ENCODE measurements at regions not wholly inside any gene's neighbourhood (a gene's known extent, or its start where the extent isn't known, plus 50 kb on each side); places are given as distances from the start of the nearest gene placed in this dataset.

GRCh38 chr14:76307786-76308780, 67.9 kb upstream of the ESRRB start:
- no peak for DNase-seq

DNA sequence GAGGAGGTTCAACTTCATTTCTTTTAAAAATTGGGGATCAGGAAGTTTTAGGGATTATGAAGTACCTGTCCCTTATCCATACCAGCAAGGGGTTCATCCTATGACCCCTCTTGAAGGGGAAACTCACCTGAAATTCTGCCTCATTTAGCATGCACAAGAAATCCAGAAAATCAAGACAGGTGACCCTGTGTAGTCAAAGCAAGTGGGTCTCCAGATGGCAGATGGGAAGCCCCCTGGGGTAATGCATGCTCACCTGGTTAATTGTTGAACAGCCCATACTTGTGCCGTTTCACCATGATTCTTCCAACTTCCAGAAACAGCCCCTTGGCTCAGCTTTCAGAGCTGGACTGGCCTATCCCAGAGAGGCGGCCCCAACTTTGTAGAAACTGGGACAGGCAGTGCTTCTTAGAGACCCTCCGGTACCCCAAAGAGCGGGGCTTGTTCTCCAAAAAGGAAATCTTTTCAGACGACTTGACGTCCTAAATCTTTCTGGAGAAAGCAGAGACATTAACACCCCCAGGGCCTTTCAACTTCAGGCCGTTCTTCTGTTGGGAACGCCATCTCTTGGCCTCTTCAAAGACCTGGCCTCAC, 66.3 kb upstream of the ESRRB start:
- no peak for DNase-seq

DNA sequence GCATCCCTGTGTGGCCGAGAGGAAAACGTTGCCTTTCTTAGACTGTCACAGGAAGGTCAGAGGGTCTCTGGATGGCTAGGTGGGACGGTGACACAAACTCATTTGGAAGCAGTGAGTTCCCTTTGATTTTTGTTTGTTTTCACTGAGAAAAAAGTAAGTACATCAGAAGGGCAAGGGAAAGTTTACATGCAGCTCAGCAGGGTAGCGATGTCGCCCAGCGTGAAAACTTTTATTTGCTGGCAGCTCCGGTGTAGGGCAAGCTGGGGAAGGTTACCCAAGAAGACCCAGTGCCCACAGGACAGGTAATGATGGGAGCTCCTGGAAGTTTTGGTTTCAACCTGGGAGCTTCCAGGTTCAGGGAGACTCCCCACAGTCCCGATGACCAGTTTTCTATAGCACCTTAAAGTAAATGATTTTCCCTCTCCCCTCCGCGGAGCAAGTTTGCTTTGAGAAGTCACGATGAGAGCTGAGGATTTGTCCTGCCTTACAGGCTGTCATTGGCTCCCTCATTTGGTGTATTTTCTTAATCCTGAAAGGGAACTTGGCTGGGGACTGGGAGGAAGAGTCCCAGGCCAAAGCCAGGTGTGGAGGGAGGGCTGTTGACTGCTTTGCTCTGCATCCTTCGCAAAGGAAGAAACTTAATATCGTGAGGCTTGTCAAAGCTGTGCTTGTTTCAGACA, 64.7 kb upstream of the ESRRB start:
- no peak for DNase-seq

DNA sequence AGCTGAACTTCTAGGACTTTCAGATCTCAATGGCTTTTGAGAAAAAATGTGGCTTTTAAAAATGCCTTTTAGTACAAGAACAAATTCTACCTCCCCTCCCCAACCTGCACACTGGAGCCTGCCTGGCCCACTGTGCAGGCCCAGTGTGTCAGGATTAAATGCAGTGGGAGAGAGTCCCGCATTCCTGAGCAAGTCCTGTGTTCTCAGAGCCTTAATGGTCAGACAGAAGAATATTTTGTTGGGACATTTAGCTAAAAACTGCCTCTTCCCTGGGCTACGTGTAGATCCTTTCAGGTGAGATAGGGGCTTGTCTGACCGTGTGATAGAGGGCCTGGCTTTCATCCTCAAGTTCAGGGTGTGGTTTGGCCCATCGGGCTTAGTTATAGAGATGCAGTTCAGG, 63.1 kb upstream of the ESRRB start:
- no peak for DNase-seq

GRCh38 chr14:76313303-76313702, 62.6 kb upstream of the ESRRB start:
- no peak for DNase-seq

DNA sequence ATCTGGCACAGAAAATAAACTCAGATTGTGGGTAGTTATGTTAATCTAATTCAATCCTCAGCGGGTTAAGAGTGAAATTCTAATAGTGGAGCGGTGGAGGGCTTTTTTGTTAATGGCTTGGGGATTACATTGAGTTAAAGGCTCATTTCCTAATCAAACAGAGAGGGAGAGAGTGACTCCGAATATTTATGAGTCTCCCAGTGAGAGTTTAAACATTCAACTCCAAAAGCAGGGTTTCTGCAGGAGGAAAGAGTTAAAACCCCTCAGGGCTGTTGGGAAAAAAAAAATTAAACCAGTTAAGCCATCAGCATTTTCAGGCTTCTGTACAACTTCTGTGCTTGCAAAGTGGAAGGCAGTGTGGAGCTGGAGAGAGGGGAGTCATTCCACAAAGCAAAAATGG, 62.1 kb upstream of the ESRRB start:
- DNase-seq = no peak

GRCh38 chr14:76314521-76315034, 61.4 kb upstream of the ESRRB start:
- DNase-seq = no peak

GRCh38 chr14:76320486-76320885, 55.5 kb upstream of the ESRRB start:
- no peak for DNase-seq

- DNase-seq = no peak
These were observed 55.0 kb upstream of the ESRRB start for GRCh38 chr14:76320975-76321374.

DNA sequence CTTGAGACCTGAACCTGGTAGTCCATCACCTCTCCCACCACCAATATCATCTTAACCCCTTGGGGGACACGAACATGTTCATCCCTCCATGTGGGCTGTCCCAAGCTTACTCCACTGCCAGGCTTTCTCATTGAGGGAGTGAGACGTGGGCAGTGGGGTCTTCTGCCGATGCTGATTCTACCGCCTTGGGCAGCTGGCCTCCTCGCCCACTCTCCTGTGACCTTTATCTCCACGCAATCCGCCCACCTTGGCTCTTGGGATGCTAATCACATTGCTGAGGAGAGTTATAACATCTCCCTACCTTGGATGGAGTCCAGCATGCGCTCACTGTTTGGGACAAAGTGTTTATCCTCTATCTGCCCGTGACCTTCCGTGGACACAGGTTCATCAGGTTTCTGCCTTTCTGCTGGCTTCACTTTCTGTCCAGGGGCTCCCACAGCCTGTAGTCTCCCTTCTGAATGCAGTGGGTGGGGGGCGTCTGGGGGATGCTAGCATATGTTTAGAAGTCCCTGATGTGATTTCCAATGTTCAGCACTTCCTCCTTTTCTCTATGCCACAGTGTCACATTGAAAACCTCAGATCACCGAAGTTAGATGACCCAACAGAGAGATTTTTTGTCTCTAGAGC, 53.2 kb upstream of the ESRRB start:
- no peak for DNase-seq

GRCh38 chr14:76323331-76324050, 52.4 kb upstream of the ESRRB start:
- DNase-seq = no peak

- DNase-seq = no peak
These were observed 51.8 kb upstream of the ESRRB start for GRCh38 chr14:76324133-76324532.
